ENCODE measurements at regions not wholly inside any gene's neighbourhood (a gene's known extent, or its start where the extent isn't known, plus 50 kb on each side); places are given as distances from the start of the nearest gene placed in this dataset.

- no peak for TF ChIP-seq CTCF (IDR thresholded peaks at IDR 0.05; ENCODE audit: low read depth, low read length, missing control alignments)
- H3K4me3 ChIP-seq (ENCODE audit: low read depth, low read length): no peak overlapping the region
- DNase-seq (ENCODE audit: low read depth): no peak
Measured at GRCh38 chr6:165717732-165718465, 54.9 kb upstream of the PDE10A start.

- TF ChIP-seq CTCF (IDR thresholded peaks at IDR 0.05; ENCODE audit: low read depth, low read length, missing control alignments): no peak
- no peak for DNase-seq (ENCODE audit: low read depth)
- H3K4me3 ChIP-seq (ENCODE audit: low read depth, low read length): no peak overlapping the region
Measured at GRCh38 chr6:165716886-165717285, 53.8 kb upstream of the PDE10A start.

- H3K4me3 ChIP-seq (ENCODE audit: low read depth, low read length): no peak overlapping the region
- TF ChIP-seq CTCF (IDR thresholded peaks at IDR 0.05; ENCODE audit: low read depth, low read length, missing control alignments): no peak
- DNase-seq (ENCODE audit: low read depth): no peak
Measured at GRCh38 chr6:165715428-165715827, 52.4 kb upstream of the PDE10A start.

GRCh38 chr6:165714907-165715306 is 51.9 kb upstream of the PDE10A start:
- no peak overlapping the region for H3K4me3 ChIP-seq (ENCODE audit: low read depth, low read length)
- no peak for DNase-seq (ENCODE audit: low read depth)
- no peak for TF ChIP-seq CTCF (IDR thresholded peaks at IDR 0.05; ENCODE audit: low read depth, low read length, missing control alignments)

GRCh38 chr6:165713845-165714466 is 50.9 kb upstream of the PDE10A start:
- no peak for TF ChIP-seq CTCF (IDR thresholded peaks at IDR 0.05; ENCODE audit: low read depth, low read length, missing control alignments)
- H3K4me3 ChIP-seq (ENCODE audit: low read depth, low read length): no peak overlapping the region
- DNase-seq (ENCODE audit: low read depth): no peak

Measured in GM12864 (cell line).